ENCODE measurements at regions not wholly inside any gene's neighbourhood (a gene's known extent, or its start where the extent isn't known, plus 50 kb on each side); places are given as distances from the start of the nearest gene placed in this dataset.

DNA sequence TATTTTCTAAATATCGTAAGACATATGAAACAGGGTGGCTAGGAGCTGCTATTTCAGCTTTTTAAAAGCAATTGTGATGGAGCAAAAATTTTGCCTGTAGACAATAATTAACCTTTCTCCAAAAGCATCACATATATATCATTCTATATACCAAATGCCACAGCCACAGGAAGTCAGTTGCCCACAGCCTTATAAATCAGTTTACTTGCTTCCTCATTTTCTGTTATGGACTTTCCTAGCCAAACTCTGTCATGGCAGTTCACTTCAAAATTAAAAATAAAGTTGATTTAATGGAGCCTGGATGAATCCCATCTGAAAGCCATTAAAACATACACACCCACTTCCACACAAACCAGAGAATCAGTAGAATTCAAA, 93.4 kb upstream of the NHSL1 start:
- Histone ChIP-seq H3K27ac (peak overlapping the region; percentile 32 to 80 (median 72)), H3K9me3 (no peaks in the 10 kb centered on the region), H3K4me3 (peak overlapping the region in 3 of 8 donors; percentile 1 to 41 (median 29)), H3K27me3 (replicated peaks in 1 of 7) (no peaks in the 10 kb centered on the region), H3K4me1 (peaks cover 11 to 45% (median 28%) of the 10 kb centered on the region in 6 donors), H3K36me3 (no peaks in the 10 kb centered on the region)
- intact Hi-C loops (cut with DNase I; ENCODE audit: low total_unique reads), result no loop called here
- WGBS, 5 donors, result 14 to 63% (median 46%) methylated on average over 1 of the region's 1 CpG
- DNase-seq, result no peak
- TF ChIP-seq POLR2AphosphoS5 (IDR thresholded peaks at IDR 0.05) (no peak), POLR2A (IDR thresholded peaks at IDR 0.05) (no peak)
- TF ChIP-seq, protein P1, sequence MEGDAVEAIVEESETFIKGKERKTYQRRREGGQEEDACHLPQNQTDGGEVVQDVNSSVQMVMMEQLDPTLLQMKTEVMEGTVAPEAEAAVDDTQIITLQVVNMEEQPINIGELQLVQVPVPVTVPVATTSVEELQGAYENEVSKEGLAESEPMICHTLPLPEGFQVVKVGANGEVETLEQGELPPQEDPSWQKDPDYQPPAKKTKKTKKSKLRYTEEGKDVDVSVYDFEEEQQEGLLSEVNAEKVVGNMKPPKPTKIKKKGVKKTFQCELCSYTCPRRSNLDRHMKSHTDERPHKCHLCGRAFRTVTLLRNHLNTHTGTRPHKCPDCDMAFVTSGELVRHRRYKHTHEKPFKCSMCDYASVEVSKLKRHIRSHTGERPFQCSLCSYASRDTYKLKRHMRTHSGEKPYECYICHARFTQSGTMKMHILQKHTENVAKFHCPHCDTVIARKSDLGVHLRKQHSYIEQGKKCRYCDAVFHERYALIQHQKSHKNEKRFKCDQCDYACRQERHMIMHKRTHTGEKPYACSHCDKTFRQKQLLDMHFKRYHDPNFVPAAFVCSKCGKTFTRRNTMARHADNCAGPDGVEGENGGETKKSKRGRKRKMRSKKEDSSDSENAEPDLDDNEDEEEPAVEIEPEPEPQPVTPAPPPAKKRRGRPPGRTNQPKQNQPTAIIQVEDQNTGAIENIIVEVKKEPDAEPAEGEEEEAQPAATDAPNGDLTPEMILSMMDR (IDR thresholded peaks at IDR 0.05 in 8 of 11, conservative IDR thresholded peaks at IDR 0.05 in 3 of 11), result no peak

DNA sequence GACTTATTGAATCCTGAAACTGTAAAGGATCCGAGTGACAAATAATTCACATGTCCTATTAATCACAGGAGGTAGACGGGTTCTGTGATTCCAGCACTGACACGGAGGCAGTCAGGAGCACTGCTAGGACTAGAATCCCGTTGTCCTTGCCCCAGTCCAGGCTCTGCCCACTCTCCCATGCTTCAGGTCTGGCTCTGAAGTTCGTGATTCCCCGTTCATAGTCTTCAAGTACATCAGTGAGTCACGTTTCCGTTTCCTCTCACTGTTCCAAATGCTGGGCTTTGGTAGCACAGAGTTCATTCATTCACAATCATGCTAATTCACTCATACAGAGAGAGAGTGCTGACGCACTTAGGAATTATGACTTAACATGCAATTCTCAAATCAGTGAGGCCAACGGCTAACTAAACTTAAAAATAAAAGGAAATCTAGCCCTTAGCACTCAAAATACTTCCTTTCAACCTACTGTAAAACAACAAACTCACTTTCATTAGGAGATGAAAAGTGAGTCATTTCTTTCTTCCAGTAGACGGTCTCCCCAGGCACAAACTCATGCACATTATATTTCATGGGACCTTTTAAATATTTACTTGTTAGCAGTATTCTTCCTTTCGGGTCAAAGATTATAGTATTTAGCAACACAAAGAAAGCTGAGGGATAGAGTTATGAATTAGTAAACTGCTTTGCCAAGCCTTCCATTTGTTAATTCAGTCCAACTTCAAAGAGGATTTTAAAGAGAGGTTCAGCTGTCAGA, 94.0 kb upstream of the NHSL1 start:
- Histone ChIP-seq H3K4me1 (peaks cover 11 to 45% (median 28%) of the 10 kb centered on the region in 6 donors), H3K9me3 (no peaks in the 10 kb centered on the region), H3K27me3 (replicated peaks in 1 of 7) (no peaks in the 10 kb centered on the region), H3K36me3 (no peaks in the 10 kb centered on the region), H3K27ac (peak overlapping the region; percentile 32 to 80 (median 72)), H3K4me3 (peak overlapping the region in 3 of 8 donors; percentile 1 to 41 (median 29))
- 2 to 7% (median 4%) methylated on average over 10 to 12 of the region's 12 CpGs for WGBS, 5 donors
- DNase-seq, result no peak
- TF ChIP-seq POLR2AphosphoS5 (IDR thresholded peaks at IDR 0.05) (peak in 2 of 3 donors; percentile 51 to 85), POLR2A (IDR thresholded peaks at IDR 0.05) (no peak)
- TF ChIP-seq, protein P1 (IDR thresholded peaks at IDR 0.05 in 8 of 11, conservative IDR thresholded peaks at IDR 0.05 in 3 of 11), result peak in 1 of 11 experiments; percentile 7
- intact Hi-C loops (cut with DNase I; ENCODE audit: low total_unique reads), result no loop called here

DNA sequence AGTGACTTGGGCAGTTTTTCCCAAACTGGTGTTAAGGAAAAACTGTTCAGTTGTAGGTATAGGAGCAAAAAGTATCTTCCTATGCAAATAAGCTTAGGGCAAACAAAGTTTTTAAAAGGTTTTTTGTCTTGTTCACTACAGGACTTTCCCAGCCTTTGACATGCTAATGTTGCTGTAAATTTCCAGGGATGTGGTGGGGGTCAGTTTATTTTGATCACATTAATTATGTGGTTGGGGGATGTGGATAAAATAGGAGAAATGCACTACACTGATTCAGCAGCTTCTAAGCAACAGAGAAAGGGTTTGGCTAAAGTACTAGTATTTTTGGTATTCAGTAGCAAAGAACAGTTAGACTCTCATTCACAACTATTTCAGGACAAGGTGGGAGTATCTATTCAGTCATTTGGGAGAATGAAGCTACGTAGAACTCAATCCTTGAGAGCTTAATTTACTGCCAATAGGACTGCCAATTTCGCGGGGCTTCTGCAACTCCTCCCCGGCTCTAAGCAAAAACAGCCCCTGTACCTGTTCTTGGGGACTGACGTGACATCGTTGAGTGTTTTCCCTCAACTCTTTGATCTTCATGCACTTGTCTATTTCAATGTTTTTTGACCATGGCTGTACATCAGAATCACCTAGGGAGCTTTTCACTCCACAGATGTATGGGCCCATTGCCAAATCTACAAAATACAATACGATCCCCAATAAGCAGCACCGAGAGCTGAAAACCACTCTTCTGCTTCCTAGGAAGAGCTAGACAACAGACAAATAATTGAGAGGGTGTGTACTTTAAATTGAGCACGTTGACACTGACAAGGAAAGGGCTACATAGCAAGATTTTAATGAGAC, 94.8 kb upstream of the NHSL1 start:
- no peak overlapping the region for H3K4me3 ChIP-seq
- H3K9me3 ChIP-seq, result no peaks in the 10 kb centered on the region
- 81 to 86% (median 83%) methylated on average over 9 of the region's 9 CpGs for WGBS, 5 donors
- intact Hi-C loops (cut with DNase I; ENCODE audit: low total_unique reads), result no loop called here
- no peaks in the 10 kb centered on the region for H3K36me3 ChIP-seq
- peaks cover 11 to 36% (median 24%) of the 10 kb centered on the region in 6 donors for H3K4me1 ChIP-seq
- H3K27me3 ChIP-seq (replicated peaks in 1 of 7), result no peaks in the 10 kb centered on the region
- peak overlapping the region; percentile 6 to 80 (median 62) for H3K27ac ChIP-seq
- DNase-seq, result no peak
- no peak for TF ChIP-seq POLR2A (IDR thresholded peaks at IDR 0.05)
- TF ChIP-seq POLR2AphosphoS5 (IDR thresholded peaks at IDR 0.05), result no peak
- TF ChIP-seq, protein P1 (IDR thresholded peaks at IDR 0.05 in 8 of 11, conservative IDR thresholded peaks at IDR 0.05 in 3 of 11), result no peak

DNA sequence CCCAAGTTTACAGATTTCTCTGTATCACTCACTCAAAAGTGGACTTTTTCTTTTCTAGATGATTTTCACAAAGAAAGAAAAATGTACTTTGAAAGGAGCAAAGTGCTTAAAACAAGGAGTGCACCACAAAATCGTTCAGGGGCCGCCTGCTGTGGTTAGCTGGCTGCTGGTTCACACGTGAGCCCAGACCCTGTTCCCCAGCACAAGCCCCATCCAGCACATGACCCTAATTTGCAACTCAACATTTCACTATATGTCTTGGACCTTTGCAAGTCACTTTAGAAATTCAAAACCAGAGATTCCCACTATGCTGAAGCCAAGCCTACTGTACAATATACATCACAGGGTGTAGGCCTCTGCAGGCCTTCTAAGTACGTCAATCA, 95.5 kb upstream of the NHSL1 start:
- WGBS, 5 donors, result 73 to 80% (median 78%) methylated on average over 4 of the region's 4 CpGs
- Histone ChIP-seq H3K9me3 (no peaks in the 10 kb centered on the region), H3K4me3 (no peak overlapping the region), H3K27me3 (replicated peaks in 1 of 7) (no peaks in the 10 kb centered on the region), H3K4me1 (peaks cover 11 to 36% (median 24%) of the 10 kb centered on the region in 6 donors), H3K36me3 (no peaks in the 10 kb centered on the region), H3K27ac (no peak overlapping the region)
- TF ChIP-seq, protein P1 (IDR thresholded peaks at IDR 0.05 in 8 of 11, conservative IDR thresholded peaks at IDR 0.05 in 3 of 11), result no peak
- no peak for TF ChIP-seq POLR2AphosphoS5 (IDR thresholded peaks at IDR 0.05)
- no peak for TF ChIP-seq POLR2A (IDR thresholded peaks at IDR 0.05)
- intact Hi-C loops (cut with DNase I; ENCODE audit: low total_unique reads), result no loop called here
- DNase-seq, result no peak

All from spleen (tissue), 11 donors.